ENCODE measurements at regions not wholly inside any gene's neighbourhood (a gene's known extent, or its start where the extent isn't known, plus 50 kb on each side); places are given as distances from the start of the nearest gene placed in this dataset.

DNA sequence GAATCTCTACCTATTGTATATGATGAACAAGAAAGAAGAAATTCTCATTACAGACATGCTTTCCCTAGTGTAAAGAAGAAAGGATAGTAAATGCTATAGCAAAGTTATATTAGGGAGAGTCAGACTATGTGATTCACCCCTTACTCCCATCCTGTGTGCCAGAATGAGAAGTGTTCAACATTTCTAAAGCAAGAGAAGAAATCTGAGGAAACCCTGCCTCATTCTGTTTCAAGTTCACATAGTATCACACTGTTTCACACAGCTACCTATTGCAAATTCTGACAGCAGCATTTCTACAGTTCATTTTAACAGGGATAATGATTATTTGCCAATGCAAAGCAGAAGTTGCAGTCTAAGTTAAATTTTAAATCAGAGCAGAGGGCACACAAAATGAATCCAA, 267.2 kb upstream of the TCF21 start:
- TF ChIP-seq, protein P1, sequence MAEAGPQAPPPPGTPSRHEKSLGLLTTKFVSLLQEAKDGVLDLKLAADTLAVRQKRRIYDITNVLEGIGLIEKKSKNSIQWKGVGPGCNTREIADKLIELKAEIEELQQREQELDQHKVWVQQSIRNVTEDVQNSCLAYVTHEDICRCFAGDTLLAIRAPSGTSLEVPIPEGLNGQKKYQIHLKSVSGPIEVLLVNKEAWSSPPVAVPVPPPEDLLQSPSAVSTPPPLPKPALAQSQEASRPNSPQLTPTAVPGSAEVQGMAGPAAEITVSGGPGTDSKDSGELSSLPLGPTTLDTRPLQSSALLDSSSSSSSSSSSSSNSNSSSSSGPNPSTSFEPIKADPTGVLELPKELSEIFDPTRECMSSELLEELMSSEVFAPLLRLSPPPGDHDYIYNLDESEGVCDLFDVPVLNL (CRISPR knock-in tag; IDR thresholded peaks at IDR 0.05; ENCODE audit: borderline replicate concordance, low read depth) = no peak
- TF ChIP-seq, protein P2, sequence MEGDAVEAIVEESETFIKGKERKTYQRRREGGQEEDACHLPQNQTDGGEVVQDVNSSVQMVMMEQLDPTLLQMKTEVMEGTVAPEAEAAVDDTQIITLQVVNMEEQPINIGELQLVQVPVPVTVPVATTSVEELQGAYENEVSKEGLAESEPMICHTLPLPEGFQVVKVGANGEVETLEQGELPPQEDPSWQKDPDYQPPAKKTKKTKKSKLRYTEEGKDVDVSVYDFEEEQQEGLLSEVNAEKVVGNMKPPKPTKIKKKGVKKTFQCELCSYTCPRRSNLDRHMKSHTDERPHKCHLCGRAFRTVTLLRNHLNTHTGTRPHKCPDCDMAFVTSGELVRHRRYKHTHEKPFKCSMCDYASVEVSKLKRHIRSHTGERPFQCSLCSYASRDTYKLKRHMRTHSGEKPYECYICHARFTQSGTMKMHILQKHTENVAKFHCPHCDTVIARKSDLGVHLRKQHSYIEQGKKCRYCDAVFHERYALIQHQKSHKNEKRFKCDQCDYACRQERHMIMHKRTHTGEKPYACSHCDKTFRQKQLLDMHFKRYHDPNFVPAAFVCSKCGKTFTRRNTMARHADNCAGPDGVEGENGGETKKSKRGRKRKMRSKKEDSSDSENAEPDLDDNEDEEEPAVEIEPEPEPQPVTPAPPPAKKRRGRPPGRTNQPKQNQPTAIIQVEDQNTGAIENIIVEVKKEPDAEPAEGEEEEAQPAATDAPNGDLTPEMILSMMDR (IDR thresholded peaks at IDR 0.05) = no peak
- TF ChIP-seq FOXJ3 (CRISPR knock-in tag; IDR thresholded peaks at IDR 0.05; ENCODE audit: borderline replicate concordance) (no peak), CREB1 (CRISPR knock-in tag; IDR thresholded peaks at IDR 0.05) (no peak), JUN (CRISPR knock-in tag; IDR thresholded peaks at IDR 0.05) (no peak), ZNF263 (CRISPR knock-in tag; IDR thresholded peaks at IDR 0.05; ENCODE audit: low read depth) (no peak), NFE2L1 (CRISPR knock-in tag; IDR thresholded peaks at IDR 0.05) (no peak), NR2C2 (CRISPR knock-in tag; IDR thresholded peaks at IDR 0.05) (no peak), KAT7 (CRISPR knock-in tag; IDR thresholded peaks at IDR 0.05; ENCODE audit: borderline replicate concordance) (no peak)
- TF ChIP-seq, protein P3, sequence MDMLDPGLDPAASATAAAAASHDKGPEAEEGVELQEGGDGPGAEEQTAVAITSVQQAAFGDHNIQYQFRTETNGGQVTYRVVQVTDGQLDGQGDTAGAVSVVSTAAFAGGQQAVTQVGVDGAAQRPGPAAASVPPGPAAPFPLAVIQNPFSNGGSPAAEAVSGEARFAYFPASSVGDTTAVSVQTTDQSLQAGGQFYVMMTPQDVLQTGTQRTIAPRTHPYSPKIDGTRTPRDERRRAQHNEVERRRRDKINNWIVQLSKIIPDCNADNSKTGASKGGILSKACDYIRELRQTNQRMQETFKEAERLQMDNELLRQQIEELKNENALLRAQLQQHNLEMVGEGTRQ (CRISPR knock-in tag; IDR thresholded peaks at IDR 0.05) = no peak
- TF ChIP-seq, protein P4, sequence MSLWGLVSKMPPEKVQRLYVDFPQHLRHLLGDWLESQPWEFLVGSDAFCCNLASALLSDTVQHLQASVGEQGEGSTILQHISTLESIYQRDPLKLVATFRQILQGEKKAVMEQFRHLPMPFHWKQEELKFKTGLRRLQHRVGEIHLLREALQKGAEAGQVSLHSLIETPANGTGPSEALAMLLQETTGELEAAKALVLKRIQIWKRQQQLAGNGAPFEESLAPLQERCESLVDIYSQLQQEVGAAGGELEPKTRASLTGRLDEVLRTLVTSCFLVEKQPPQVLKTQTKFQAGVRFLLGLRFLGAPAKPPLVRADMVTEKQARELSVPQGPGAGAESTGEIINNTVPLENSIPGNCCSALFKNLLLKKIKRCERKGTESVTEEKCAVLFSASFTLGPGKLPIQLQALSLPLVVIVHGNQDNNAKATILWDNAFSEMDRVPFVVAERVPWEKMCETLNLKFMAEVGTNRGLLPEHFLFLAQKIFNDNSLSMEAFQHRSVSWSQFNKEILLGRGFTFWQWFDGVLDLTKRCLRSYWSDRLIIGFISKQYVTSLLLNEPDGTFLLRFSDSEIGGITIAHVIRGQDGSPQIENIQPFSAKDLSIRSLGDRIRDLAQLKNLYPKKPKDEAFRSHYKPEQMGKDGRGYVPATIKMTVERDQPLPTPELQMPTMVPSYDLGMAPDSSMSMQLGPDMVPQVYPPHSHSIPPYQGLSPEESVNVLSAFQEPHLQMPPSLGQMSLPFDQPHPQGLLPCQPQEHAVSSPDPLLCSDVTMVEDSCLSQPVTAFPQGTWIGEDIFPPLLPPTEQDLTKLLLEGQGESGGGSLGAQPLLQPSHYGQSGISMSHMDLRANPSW (CRISPR knock-in tag; conservative IDR thresholded peaks at IDR 0.05; ENCODE audit: low read depth) = no peak
- TF ChIP-seq, protein P5, sequence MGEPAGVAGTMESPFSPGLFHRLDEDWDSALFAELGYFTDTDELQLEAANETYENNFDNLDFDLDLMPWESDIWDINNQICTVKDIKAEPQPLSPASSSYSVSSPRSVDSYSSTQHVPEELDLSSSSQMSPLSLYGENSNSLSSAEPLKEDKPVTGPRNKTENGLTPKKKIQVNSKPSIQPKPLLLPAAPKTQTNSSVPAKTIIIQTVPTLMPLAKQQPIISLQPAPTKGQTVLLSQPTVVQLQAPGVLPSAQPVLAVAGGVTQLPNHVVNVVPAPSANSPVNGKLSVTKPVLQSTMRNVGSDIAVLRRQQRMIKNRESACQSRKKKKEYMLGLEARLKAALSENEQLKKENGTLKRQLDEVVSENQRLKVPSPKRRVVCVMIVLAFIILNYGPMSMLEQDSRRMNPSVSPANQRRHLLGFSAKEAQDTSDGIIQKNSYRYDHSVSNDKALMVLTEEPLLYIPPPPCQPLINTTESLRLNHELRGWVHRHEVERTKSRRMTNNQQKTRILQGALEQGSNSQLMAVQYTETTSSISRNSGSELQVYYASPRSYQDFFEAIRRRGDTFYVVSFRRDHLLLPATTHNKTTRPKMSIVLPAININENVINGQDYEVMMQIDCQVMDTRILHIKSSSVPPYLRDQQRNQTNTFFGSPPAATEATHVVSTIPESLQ (CRISPR knock-in tag; IDR thresholded peaks at IDR 0.05) = no peak
- TF ChIP-seq, protein P6, sequence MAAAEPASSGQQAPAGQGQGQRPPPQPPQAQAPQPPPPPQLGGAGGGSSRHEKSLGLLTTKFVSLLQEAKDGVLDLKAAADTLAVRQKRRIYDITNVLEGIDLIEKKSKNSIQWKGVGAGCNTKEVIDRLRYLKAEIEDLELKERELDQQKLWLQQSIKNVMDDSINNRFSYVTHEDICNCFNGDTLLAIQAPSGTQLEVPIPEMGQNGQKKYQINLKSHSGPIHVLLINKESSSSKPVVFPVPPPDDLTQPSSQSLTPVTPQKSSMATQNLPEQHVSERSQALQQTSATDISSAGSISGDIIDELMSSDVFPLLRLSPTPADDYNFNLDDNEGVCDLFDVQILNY (CRISPR knock-in tag; IDR thresholded peaks at IDR 0.05) = no peak
- TF ChIP-seq, protein P7, sequence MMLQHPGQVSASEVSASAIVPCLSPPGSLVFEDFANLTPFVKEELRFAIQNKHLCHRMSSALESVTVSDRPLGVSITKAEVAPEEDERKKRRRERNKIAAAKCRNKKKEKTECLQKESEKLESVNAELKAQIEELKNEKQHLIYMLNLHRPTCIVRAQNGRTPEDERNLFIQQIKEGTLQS (CRISPR knock-in tag; conservative IDR thresholded peaks at IDR 0.05) = no peak
